ELR (cell line): ENCODE measurements at regions not wholly inside any gene's neighbourhood (a gene's known extent, or its start where the extent isn't known, plus 50 kb on each side); places are given as distances from the start of the nearest gene placed in this dataset.

Experiments used
- DNase-seq: peaks from one replicate; pipeline ENCODE4 v3.0.0-alpha.2; 2015; ENCODE audit warnings: low read depth

DNA sequence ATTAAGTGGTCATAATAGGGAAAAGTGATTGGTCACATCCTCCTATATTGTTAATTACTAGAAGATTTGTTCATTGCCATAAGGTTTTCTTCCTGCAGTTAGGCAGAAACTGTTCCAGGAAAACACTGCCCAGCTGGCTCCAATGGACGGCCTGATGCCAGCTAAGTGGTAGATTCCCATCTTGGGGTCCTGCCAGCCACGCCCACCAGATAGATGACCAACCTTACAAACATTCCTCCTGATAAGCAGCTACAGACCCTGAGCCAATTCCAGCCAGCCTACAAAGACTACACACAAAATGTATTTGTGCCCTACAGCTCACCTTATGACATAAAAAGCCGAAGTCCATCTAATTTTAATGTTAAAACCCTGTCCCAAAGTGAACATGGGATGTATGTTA, 685.9 kb upstream of the USP15 start:
- DNase-seq: no peak

DNA sequence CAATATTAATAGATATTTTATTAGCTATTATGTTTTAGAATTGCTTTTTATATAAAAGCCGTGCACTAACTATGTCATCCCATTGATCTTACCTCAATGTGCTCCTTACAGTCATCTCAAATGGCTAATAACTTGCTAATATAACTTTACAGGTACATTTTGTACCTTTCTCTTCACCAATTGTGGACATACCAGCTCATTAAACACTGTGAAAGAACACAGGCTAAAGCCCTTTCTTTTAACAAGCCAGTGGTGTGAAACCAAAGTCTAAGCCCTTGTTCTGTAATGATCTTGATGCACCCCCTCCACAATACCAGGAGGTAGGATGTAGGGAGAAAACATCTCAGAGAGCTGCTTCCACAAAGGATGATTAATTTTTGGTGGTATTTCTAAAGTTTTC, 675.3 kb upstream of the USP15 start:
- DNase-seq: no peak

- DNase-seq: peak; percentile 0
Measured at GRCh38 chr12:61590864-61591263, 669.3 kb upstream of the USP15 start.

DNA sequence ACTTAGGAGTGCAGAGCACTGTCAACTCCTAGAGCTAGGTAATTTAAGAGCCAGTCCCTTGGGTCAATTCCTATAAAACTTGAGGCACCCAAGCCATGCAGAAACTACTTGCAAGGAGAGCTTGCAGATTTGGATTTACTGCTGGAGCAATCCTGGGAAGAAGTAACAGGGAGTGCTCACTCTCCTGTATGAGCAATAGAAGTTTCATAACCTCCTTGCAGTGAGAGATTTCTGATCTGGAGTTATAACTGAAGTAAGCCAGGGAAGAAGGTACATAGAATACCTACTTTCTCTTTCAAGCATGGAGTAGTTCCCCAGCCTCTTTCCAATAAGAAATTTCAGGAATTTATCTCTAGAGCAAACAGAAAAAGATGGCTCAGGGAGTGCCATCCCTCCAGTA, 650.1 kb upstream of the USP15 start:
- no peak for DNase-seq

GRCh38 chr12:61629702-61630101, 630.5 kb upstream of the USP15 start:
- no peak for DNase-seq

GRCh38 chr12:61646639-61647038, 613.6 kb upstream of the USP15 start:
- no peak for DNase-seq

DNA sequence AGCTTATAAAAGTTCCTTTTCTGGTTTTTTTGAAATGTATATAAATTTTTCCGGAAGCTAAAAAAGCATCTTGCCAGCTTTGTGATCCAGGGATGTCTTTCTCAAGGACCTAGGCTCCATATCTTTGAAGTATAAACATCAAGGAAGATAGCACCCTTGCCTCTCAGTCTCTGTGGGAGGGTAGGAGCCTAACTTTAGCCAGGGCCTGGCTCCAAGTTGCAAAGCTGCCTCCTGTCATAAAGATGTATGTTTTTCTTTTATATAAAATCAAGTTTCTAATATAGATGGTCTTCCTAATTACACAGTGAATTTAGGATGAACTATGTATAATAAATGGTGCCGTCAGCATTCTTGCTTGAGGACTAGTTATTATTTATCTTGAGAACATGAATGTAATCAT, 612.6 kb upstream of the USP15 start:
- DNase-seq: no peak

DNA sequence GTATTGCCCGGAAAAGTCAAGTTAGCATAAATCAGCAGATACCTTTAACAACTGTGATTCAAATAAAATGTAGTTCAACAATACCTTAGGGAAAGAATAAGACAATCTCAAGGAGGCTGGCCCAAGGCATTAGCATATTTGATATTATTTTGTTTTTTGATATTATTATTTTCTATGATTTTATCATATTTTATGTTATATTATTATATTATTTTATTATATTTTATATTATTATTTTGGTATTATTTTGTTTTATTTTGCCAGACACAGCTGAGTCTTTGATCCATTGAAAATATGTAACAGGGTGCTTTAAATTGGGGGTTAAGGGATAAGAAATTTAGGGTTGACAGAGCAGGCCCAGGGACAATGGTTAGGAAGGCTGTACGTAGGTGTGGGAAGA, 607.9 kb upstream of the USP15 start:
- no peak for DNase-seq

DNA sequence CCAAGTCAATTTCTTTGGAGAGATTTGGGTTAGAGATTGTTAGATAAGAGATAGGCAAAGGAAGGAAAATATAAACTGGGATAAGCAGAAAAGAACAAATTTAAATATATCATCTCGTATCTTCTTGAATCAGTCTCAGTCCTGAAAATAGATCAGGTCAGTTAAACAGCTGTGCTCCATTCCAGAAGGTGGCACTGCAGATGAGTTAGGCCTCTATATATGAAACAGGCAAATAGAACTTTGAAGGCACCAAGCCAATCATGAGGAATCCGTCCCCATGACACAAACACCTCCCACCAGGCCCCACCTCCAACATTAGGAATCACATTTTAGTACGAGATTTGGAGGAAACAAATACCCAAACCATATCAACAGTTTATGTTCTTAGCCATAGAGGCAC, 605.5 kb upstream of the USP15 start:
- DNase-seq: no peak

GRCh38 chr12:61655241-61655640, 605.0 kb upstream of the USP15 start:
- DNase-seq: no peak

DNA sequence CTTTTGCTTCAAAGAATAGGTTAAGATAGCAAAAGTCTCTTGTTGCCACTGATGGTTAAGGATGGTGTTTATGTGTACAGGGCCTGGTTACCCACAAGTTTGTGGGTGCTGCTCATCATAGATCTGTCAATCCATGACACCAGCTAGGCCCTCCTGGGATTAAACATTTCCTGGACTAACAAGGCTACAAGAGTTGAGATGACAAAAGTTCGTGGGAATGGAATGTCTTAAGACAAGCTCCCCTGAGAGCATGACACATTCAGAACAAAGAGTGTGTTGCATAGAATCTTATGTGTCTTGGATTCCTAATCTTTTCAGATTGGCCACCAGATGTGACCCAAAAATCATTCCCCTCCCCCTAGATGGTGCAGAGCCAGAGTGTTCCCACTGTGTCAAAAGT, 592.5 kb upstream of the USP15 start:
- DNase-seq: no peak

- DNase-seq: no peak
Measured at GRCh38 chr12:61676520-61676919, 583.7 kb upstream of the USP15 start.

DNA sequence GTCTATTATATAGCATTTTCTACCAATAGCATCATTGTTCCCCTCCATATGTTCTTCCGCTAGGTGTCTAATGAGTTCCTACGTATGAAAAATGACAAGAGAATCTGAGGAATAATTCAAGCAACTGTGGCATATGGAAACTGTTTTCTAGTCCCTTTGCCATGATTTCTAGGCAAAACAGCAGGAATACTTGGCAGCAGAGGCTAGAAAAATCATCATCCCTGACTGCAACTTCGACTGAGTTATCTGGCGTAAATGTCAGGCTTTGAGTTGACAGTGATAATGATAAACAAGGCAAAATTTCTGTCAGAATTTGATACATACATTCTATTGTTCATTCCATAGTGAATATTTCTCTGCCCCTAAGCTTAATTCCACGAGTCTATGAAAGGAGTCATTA, 572.8 kb upstream of the USP15 start:
- DNase-seq: no peak

GRCh38 chr12:61694214-61694613, 566.0 kb upstream of the USP15 start:
- DNase-seq: no peak

DNA sequence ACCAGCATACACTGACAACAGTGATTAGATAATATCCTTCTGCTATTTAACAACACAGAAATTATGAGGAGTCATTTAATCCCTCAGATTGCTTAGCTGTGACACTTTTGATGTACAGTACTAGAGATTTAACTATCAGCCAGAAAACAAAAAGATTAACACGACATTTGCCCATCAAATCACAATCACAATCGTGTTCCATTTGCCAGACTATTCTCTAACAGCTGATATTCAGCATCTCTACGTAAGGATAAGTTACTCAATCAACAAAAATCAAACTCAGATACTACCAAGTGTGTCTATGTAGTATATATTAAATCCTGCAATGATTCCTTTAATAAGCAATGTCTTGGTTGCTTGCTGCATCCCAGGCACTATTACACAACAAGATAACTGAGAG, 558.7 kb upstream of the USP15 start:
- no peak for DNase-seq

DNA sequence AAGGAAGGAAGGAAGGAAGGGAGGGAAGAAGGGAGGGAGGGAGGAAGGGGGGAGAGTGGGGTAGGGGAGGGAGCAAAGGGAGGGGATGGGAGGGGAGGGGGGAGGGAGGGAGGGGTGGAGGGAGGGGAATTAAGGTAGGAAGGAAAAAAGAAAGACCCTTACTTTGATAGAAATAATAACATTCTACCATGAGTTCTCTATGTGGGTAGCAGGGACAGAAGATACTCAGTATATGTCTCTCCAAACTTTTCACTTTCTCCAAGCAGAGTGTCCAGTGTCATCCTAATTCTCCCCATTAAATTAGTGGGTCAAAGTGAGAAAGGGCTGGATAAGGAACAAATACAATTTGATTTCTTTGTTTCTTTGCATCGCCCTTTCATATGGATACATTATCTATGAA, 553.4 kb upstream of the USP15 start:
- DNase-seq: no peak

GRCh38 chr12:61713121-61713520, 547.1 kb upstream of the USP15 start:
- DNase-seq: no peak

DNA sequence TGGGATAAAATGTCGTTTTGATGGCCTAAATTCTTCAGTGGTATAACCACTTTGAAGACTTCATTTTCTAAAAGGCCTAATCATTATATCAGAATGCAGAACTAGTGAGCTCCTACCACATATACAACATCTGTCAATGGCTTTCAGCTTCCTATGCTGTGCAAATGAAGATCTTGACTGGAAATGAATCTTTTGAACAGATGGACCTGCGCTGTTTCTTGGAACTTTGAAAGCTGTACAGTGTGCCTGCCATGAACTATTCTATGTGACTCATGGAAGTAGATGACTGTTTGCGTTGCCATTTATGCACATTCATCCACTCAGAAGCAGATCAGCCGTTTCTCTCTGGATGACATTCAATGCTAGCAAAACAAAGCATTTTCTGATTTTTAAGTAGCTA, 542.2 kb upstream of the USP15 start:
- no peak for DNase-seq

GRCh38 chr12:61739925-61740324, 520.3 kb upstream of the USP15 start:
- DNase-seq: no peak

DNA sequence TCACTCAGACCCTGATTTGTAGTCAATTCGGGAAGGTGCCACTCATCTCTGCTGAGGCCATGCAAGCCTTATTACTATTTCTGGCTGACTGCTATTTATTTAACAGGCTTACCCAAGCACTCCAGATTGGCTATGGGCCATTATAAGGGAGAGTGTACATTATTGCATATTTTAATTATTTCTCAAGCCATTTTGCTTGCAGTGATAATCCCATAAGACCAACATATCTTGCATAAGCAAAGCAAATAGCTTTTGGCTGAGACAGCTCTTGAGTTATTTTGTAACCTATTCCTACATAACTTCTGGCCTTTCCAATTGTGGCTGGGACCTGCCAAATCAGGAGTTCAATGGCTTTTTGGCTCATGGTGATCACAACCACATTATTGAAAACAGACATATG, 509.6 kb upstream of the USP15 start:
- DNase-seq: no peak

DNA sequence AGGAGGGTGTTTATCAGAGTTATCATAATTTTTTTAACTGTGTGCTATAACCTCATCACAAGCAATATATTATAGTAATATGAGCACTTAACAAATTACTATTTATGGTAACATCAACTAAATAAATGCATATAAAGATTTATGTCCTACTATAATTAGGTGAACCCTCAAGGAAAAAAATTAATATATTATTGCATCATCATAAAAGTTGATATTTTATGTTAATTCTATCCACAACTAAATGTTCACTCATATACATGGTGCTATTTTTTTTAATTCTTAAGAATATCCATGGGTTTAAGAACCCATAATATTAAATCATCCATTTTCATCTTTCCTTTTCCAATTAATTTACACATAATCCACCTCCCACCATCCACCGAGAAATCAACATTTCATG, 506.0 kb upstream of the USP15 start:
- no peak for DNase-seq

DNA sequence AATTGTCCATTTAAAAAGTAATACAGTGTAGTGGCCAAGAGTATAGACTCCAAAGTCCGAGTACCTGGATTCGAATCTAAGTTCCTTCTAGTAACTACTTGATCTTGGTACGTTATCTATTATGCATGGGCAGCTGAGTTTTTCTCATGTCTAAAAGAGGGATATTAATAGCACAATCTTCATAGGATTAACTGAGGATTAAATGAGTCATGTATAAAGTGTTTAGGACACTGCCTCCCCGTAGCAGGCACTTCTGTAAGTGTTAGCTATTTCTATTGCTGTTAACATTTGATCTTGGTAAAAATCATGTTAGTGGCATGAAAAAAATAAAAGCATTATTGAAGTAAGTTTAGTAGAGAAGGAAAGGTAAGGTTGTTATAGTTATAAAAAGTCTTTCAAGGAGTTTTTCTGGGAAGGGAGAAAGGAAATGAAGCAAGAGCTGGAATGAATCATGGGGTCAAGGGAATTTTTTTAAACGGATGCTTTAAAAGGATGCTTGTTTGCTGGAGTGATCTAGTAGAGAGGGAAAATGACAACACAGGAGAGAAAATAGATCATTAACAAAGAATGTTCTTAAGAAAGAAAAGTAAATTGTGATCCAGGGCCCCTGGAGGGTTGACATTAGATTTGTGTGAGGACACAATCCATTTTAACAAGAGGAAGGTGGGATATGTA, 502.2 kb upstream of the USP15 start:
- DNase-seq: no peak

GRCh38 chr12:61758661-61759060, 501.5 kb upstream of the USP15 start:
- DNase-seq: no peak

- no peak for DNase-seq
Measured at GRCh38 chr12:61765926-61766325, 494.3 kb upstream of the USP15 start.

- no peak for DNase-seq
Measured at GRCh38 chr12:61780435-61780834, 479.8 kb upstream of the USP15 start.
